ENCODE measurements at regions not wholly inside any gene's neighbourhood (a gene's known extent, or its start where the extent isn't known, plus 50 kb on each side); places are given as distances from the start of the nearest gene placed in this dataset.
"Not testable (repeated sequence)": the region's sequence is repeated elsewhere in the genome, so short reads cannot be mapped to it uniquely, and the experiment has no call there.

DNA sequence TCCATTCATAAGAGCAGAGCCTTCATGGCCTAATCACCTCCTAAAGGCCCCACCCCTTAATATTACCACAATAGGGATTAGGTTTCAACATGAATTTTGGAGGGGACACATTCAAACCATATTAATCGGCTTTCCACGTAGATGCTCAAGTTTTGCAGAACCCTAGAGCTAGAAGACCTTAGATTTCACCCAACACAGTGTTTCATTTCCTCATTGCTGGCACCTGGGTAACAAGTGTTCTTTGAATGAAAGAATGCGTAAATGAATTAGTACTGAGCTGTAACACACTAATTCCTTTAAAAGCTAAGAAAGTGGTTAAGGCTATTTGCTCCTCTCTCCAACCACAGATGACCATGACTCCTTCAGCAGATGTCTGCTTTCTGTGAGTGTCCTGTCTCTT, 252.5 kb downstream of the SMAD2 start:
- no peaks in the 10 kb centered on the region for H3K4me1 ChIP-seq
- H3K4me3 ChIP-seq = no peak overlapping the region
- DNase-seq (ENCODE audit: low spot score in 2 of 2) = no peak
- H3K9me3 ChIP-seq = no peaks in the 10 kb centered on the region
- no peak overlapping the region for H3K27ac ChIP-seq
- TF ChIP-seq CTCF (IDR thresholded peaks at IDR 0.05) = no peak
- intact Hi-C loops (cut with DNase I) = no loop called here
- H3K36me3 ChIP-seq = no peaks in the 10 kb centered on the region
- no peaks in the 10 kb centered on the region for H3K27me3 ChIP-seq

DNA sequence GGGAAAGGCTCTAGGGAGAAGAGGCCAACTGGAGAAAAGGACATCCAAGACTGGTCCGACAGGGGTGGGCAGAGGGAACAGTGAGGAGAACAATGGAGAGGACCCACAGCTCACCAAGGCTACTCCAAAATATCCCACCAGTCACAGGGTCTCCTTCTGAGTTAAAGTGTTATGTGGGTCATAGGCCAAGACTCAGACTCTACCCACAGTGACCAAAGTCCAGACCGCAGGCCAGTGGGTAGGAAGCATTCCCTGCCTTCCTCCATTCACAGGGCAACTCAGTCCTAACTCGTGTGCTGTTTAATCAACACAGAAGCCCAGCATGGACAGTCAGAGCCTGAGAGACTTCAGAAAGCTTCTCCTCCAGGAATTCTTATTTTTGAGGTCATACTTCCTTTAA, 260.6 kb downstream of the SMAD2 start:
- no peak overlapping the region for H3K27ac ChIP-seq
- no peak for DNase-seq (ENCODE audit: low spot score in 2 of 2)

GRCh38 chr18:47658498-47658897, 272.0 kb downstream of the SMAD2 start:
- no peaks in the 10 kb centered on the region for H3K9me3 ChIP-seq
- no peak overlapping the region for H3K4me3 ChIP-seq
- H3K36me3 ChIP-seq = no peaks in the 10 kb centered on the region
- TF ChIP-seq CTCF (IDR thresholded peaks at IDR 0.05) = no peak
- H3K27me3 ChIP-seq = no peaks in the 10 kb centered on the region
- no peak overlapping the region for H3K27ac ChIP-seq
- no peaks in the 10 kb centered on the region for H3K4me1 ChIP-seq
- intact Hi-C loops (cut with DNase I) = no loop called here
- DNase-seq (ENCODE audit: low spot score in 2 of 2) = no peak

More for the DNA sequence above, 260.6 kb downstream of the SMAD2 start:
- intact Hi-C loops (cut with DNase I) = no loop called here
- no peak for TF ChIP-seq CTCF (IDR thresholded peaks at IDR 0.05)
- H3K36me3 ChIP-seq = no peaks in the 10 kb centered on the region
- H3K9me3 ChIP-seq = no peaks in the 10 kb centered on the region
- H3K27me3 ChIP-seq = no peaks in the 10 kb centered on the region
- H3K4me3 ChIP-seq = no peak overlapping the region
- no peaks in the 10 kb centered on the region for H3K4me1 ChIP-seq

- Histone ChIP-seq H3K36me3 (no peaks in the 10 kb centered on the region), H3K4me3 (no peak overlapping the region), H3K9me3 (no peaks in the 10 kb centered on the region), H3K4me1 (no peaks in the 10 kb centered on the region), H3K27me3 (no peaks in the 10 kb centered on the region), H3K27ac (no peak overlapping the region)
- DNase-seq (ENCODE audit: low spot score in 2 of 2) = no peak
- intact Hi-C loops (cut with DNase I) = no loop called here
- TF ChIP-seq CTCF (IDR thresholded peaks at IDR 0.05) = no peak
These were observed 275.5 kb downstream of the SMAD2 start for GRCh38 chr18:47654988-47655387.

DNA sequence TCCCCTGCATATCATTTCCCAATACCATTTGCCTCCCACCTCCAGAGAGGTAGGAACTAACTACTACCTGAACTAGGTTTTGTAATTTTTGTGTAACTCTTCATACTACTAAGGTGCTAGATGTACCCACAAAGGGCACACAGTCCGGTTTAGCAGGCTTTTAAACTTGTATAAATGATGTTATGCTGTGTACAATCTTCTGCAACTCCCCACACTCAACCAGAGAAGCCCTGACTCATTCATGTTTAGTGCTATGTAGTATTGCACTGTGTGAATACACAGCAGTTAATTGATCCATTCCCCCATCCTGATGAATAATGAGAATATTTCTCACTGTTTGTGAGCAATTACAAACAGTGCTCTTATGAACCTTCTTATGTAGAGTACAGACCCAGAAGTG, 285.6 kb downstream of the SMAD2 start:
- no peak for TF ChIP-seq CTCF (IDR thresholded peaks at IDR 0.05)
- intact Hi-C loops (cut with DNase I) = no loop called here
- DNase-seq (ENCODE audit: low spot score in 2 of 2) = no peak
- Histone ChIP-seq H3K4me1 (no peaks in the 10 kb centered on the region), H3K9me3 (no peaks in the 10 kb centered on the region), H3K27me3 (no peaks in the 10 kb centered on the region), H3K36me3 (no peaks in the 10 kb centered on the region), H3K4me3 (no peak overlapping the region), H3K27ac (no peak overlapping the region)

DNA sequence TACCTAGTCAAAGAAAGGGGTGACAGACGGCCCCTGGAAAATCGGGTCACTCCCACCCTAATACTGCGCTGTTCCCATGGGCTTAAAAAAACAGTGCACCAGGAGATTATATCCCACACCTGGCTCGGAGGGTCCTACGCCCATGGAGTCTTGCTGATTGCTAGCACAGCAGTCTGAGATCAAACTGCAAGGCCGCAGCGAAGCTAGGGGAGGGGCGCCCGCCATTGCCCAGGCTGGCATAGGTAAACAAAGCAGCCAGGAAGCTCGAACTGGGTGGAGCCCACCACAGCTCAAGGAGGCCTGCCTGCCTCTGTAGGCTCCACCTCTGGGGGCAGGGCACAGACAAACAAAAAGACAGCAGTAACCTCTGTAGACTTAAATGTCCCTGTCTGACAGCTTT, 292.9 kb downstream of the SMAD2 start:
- H3K4me3 ChIP-seq; H3K27me3 ChIP-seq; intact Hi-C loops (cut with DNase I); H3K36me3 ChIP-seq; H3K27ac ChIP-seq; H3K4me1 ChIP-seq; H3K9me3 ChIP-seq; DNase-seq (ENCODE audit: low spot score in 2 of 2): not testable (repeated sequence)

Data from ascending aorta (tissue), 2 donors.